ENCODE measurements at regions not wholly inside any gene's neighbourhood (a gene's known extent, or its start where the extent isn't known, plus 50 kb on each side); places are given as distances from the start of the nearest gene placed in this dataset.

- BruUV-seq (replicated peaks): TSS peak; percentile 60
- Histone ChIP-seq H3K4me2 (ENCODE audit: insufficient read depth, low read length) (no peak overlapping the region), H3K9me3 (replicated peaks; ENCODE audit: control insufficient read depth, insufficient read depth, low read length) (no peaks in the 10 kb centered on the region), H3K9ac (replicated peaks; ENCODE audit: extremely low read depth, insufficient read depth, low read length) (no peak overlapping the region), H3K27me3 (ENCODE audit: control insufficient read depth in 2 of 2, insufficient read depth in 2 of 2, low read length in 2 of 2) (no peaks in the 10 kb centered on the region), H3K79me2 (ENCODE audit: control insufficient read depth, insufficient read depth, low read length) (no peaks in the 10 kb centered on the region), H3K4me3 (replicated peaks in 1 of 3; ENCODE audit: insufficient read depth in 1 of 3, low read depth in 1 of 3, low read length in 3 of 3) (no peak overlapping the region), H4K20me1 (replicated peaks; ENCODE audit: control insufficient read depth, extremely low read depth, insufficient read depth, low read length) (no peaks in the 10 kb centered on the region), H3K4me1 (ENCODE audit: control insufficient read depth, extremely low read depth, insufficient read depth, low read length) (peaks cover 56% of the 10 kb centered on the region), H3K27ac (ENCODE audit: insufficient read depth, low read depth, low read length) (peak overlapping the region; percentile 60), H3K36me3 (ENCODE audit: control insufficient read depth in 2 of 2, extremely low read depth in 1 of 2, insufficient read depth in 2 of 2, low read length in 2 of 2) (no peaks in the 10 kb centered on the region), H3K9me1 (replicated peaks; ENCODE audit: control insufficient read depth, extremely low read depth, insufficient read depth, low read length) (no peaks in the 10 kb centered on the region), H2AFZ (ENCODE audit: low read depth, low read length) (peak overlapping the region; percentile 35)
- dilution Hi-C loops (cut with MboI; ENCODE audit: extremely low pct_ligation_motif_present, low sequenced_read_pairs): no loop called here
- ChIA-PET POLR2A (interaction anchor here (1.1 to 1.2 kb wide), 2 partner anchors 12 to 15 kb away, joined by 3 to 4 read pairs; no protein-coding TSS in a partner anchor), CTCF (interaction anchor here (0.6 to 1.2 kb wide), 6 partner anchors 11 to 62 kb away, joined by 3 read pairs; no protein-coding TSS in a partner anchor)
- peak; percentile 84 for DNase-seq (ENCODE audit: low read depth, low spot score)
- TF ChIP-seq POLR2AphosphoS5 (IDR thresholded peaks at IDR 0.05; ENCODE audit: insufficient read depth, low read depth, low read length): peak; percentile 12
- TF ChIP-seq POLR2A (IDR thresholded peaks at IDR 0.05; ENCODE audit: low read depth, low read length): no peak
- no peak for TF ChIP-seq EZH2 (IDR thresholded peaks at IDR 0.05; ENCODE audit: borderline replicate concordance, low read depth, low read length, severe bottlenecking)
- TF ChIP-seq GATA2 (IDR thresholded peaks at IDR 0.05; ENCODE audit: insufficient read depth, insufficient read length, low read depth, low read length): no peak
- FAIRE-seq: no peak
- intact Hi-C loops (cut with micrococcal nuclease): loop anchor here (1.0 to 2.0 kb wide), 2 partner anchors 12 to 36 kb away; no protein-coding TSS in a partner anchor
Observed at GRCh38 chr21:39004634-39005501, 178.4 kb downstream of the PSMG1 start.

- H3K9me3 ChIP-seq (replicated peaks; ENCODE audit: control insufficient read depth, insufficient read depth, low read length): no peaks in the 10 kb centered on the region
- H3K27me3 ChIP-seq (ENCODE audit: control insufficient read depth in 2 of 2, insufficient read depth in 2 of 2, low read length in 2 of 2): no peaks in the 10 kb centered on the region
- no peak overlapping the region for H3K4me2 ChIP-seq (ENCODE audit: insufficient read depth, low read length)
- DNase-seq (ENCODE audit: low read depth, low spot score) (peak; percentile 74), FAIRE-seq (peak; percentile 74)
- CTCF ChIA-PET: interaction anchor here (0.6 to 1.1 kb wide), 6 partner anchors 10 to 19 kb away, joined by 3 read pairs; no protein-coding TSS in a partner anchor
- POLR2A ChIA-PET: interaction anchor here (0.5 to 1.2 kb wide), 3 partner anchors 11 to 22 kb away, joined by 3 to 4 read pairs (median 3); no protein-coding TSS in a partner anchor
- H3K9ac ChIP-seq (replicated peaks; ENCODE audit: extremely low read depth, insufficient read depth, low read length): no peak overlapping the region
- H3K4me3 ChIP-seq (replicated peaks in 1 of 3; ENCODE audit: insufficient read depth in 1 of 3, low read depth in 1 of 3, low read length in 3 of 3): no peak overlapping the region
- no TSS peak for BruUV-seq (replicated peaks)
- no peaks in the 10 kb centered on the region for H3K79me2 ChIP-seq (ENCODE audit: control insufficient read depth, insufficient read depth, low read length)
- peaks cover 56% of the 10 kb centered on the region for H3K4me1 ChIP-seq (ENCODE audit: control insufficient read depth, extremely low read depth, insufficient read depth, low read length)
- H3K27ac ChIP-seq (ENCODE audit: insufficient read depth, low read depth, low read length): peak overlapping the region; percentile 59
- dilution Hi-C loops (cut with MboI; ENCODE audit: extremely low pct_ligation_motif_present, low sequenced_read_pairs) (no loop called here), intact Hi-C loops (cut with micrococcal nuclease) (loop anchor here (1.0 to 2.0 kb wide), 2 partner anchors 11 to 37 kb away; no protein-coding TSS in a partner anchor)
- TF ChIP-seq FOS (IDR thresholded peaks at IDR 0.05; ENCODE audit: borderline replicate concordance, insufficient read depth, low read length) (no peak), POLR2AphosphoS5 (IDR thresholded peaks at IDR 0.05; ENCODE audit: insufficient read depth, low read depth, low read length) (no peak), CTCF (IDR thresholded peaks at IDR 0.05; ENCODE audit: extremely low read depth in 1 of 2, insufficient read depth in 1 of 2, low read depth in 1 of 2, low read length in 2 of 2) (no peak), GATA2 (IDR thresholded peaks at IDR 0.05; ENCODE audit: insufficient read depth, insufficient read length, low read depth, low read length) (no peak), POLR2A (IDR thresholded peaks at IDR 0.05; ENCODE audit: low read depth, low read length) (no peak)
- no peaks in the 10 kb centered on the region for H3K9me1 ChIP-seq (replicated peaks; ENCODE audit: control insufficient read depth, extremely low read depth, insufficient read depth, low read length)
- no peak overlapping the region for H2AFZ ChIP-seq (ENCODE audit: low read depth, low read length)
- no peaks in the 10 kb centered on the region for H4K20me1 ChIP-seq (replicated peaks; ENCODE audit: control insufficient read depth, extremely low read depth, insufficient read depth, low read length)
- no peaks in the 10 kb centered on the region for H3K36me3 ChIP-seq (ENCODE audit: control insufficient read depth in 2 of 2, extremely low read depth in 1 of 2, insufficient read depth in 2 of 2, low read length in 2 of 2)
Observed at GRCh38 chr21:39003982-39004633, 179.1 kb downstream of the PSMG1 start.

Data from endothelial cell of umbilical vein (primary cell).